Motor neuron (in vitro differentiated cells): ENCODE measurements at regions not wholly inside any gene's neighbourhood (a gene's known extent, or its start where the extent isn't known, plus 50 kb on each side); places are given as distances from the start of the nearest gene placed in this dataset.

Experiments
- ATAC-seq, 8 experiments: fragments of 200-7000 bp; cut with Tn5 transposase; replicated peaks in 6 of 8; 2 replicates each; pipeline ENCODE4 v1.8.0; 2021; ENCODE audit warnings: mild to moderate bottlenecking in 8 of 8, moderate library complexity in 8 of 8
- H3K27ac ChIP-seq, 2 donors: fragments of 250-450 bp; sonication (Bioruptor Pico); 2 replicates each; pipeline ENCODE4 v1.9.0; 2021; ENCODE audit warnings: antibody characterized with exemption in 2 of 2, mild to moderate bottlenecking in 2 of 2, moderate library complexity in 1 of 2
- H3K4me1 ChIP-seq, 2 donors: fragments of 250-450 bp; sonication (Bioruptor Pico); replicated peaks in 1 of 2; 2 replicates each; pipeline ENCODE4 v1.6.1; 2021; ENCODE audit warnings: antibody characterized with exemption in 2 of 2, mild to moderate bottlenecking in 2 of 2, moderate library complexity in 1 of 2
- H3K4me3 ChIP-seq, 5 donors: fragments of 250-450 bp; sonication (Bioruptor Pico); 2 replicates each; pipeline ENCODE4 v1.9.0; 2021; ENCODE audit warnings: antibody characterized with exemption in 5 of 5, mild to moderate bottlenecking in 5 of 5, moderate library complexity in 4 of 5
- WGBS, 10 experiments: fragments of 450-650 bp; shearing (Covaris generic); methylation state at CpG; one replicate each; pipeline ENCODE4 v1.0.0; 2022; 5-methylcytosine and 5-hydroxymethylcytosine counted together
- in situ Hi-C, 9 experiments: fragments of 400-800 bp; cut with MboI; loops; one replicate each; pipeline ENCODE4 v1.15.0; 2021; ENCODE audit warnings: low sequenced_read_pairs in 9 of 9, low pct_unique_long_range_greater_than_20kb in 2 of 9; ENCODE audit not compliant: unreplicated experiment in 9 of 9

DNA sequence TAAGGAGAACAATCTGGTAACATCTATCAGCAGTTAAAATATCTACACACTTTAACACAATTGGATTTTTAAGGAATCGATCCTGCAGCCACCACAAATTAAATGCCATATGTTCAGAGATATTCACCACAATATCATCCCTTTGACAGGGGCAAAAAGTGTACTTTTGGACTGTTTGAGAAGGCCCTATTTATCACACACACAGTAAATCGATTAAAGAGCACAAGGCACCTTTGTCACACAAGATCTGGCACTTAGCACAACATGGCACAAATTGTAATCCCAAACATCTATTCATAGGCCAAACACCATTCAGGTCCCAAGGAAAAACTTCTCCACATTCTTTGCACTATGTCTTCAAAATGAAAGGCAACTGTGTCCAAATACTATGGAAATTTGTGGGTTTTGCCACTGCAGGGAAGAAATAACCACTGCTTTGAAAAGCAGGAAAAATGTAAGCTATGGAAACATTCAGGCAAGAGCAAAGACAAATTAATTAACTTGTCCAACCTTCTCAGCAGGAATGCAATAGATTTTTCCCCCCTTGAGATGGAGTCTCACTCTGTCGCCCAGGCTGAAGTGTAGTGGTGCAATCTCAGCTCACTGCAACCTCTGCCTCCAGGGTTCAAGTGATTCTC lies 282.5 kb upstream of the TMPO start:
- H3K4me1 ChIP-seq = peaks cover 0 to 5% of the 10 kb centered on the region in 2 donors
- in situ Hi-C loops = no loop called here
- 0 to 88% (median 70%) methylated on average over 1 to 3 of the region's 3 CpGs; no CpG with 5 or more reads in 1 of the 10 experiments for WGBS, 10 experiments
- no peak overlapping the region for H3K27ac ChIP-seq
- no peak for ATAC-seq
- H3K4me3 ChIP-seq = no peak overlapping the region

DNA sequence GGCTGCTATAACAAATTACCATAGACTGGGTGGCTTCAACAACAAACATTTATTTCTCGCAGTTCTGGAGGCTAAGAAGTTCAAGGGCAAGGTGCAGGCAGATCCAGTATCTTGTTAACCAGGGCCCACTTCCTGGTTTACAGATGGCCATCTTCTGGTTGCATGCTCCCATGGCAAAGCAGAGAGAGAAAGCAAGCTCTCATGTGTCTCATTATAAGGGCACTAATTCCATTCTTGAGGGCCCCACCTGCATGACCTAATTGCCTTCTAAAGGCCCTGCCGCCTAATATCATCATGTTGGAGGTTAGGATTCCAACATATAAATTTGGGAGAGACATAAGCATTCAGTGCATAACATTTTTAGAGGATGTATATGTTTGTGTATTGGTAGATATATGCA lies 280.1 kb upstream of the TMPO start:
- in situ Hi-C loops = no loop called here
- Histone ChIP-seq H3K27ac (no peak overlapping the region), H3K4me1 (no peaks in the 10 kb centered on the region), H3K4me3 (no peak overlapping the region)
- ATAC-seq = no peak
- WGBS, 10 experiments = 30 to 100% (median 100%) methylated on average over 1 to 2 of the region's 2 CpGs; no CpG with 5 or more reads in 2 of the 10 experiments

GRCh38 chr12:98238515-98239130 lies 276.8 kb upstream of the TMPO start:
- ATAC-seq = peak; percentile 42 to 96 (median 72)
- no peaks in the 10 kb centered on the region for H3K4me1 ChIP-seq
- WGBS, 10 experiments = 0 to 100% (median 75%) methylated on average over 1 to 4 of the region's 4 CpGs
- no peak overlapping the region for H3K4me3 ChIP-seq
- no peak overlapping the region for H3K27ac ChIP-seq
- in situ Hi-C loops = no loop called here

DNA sequence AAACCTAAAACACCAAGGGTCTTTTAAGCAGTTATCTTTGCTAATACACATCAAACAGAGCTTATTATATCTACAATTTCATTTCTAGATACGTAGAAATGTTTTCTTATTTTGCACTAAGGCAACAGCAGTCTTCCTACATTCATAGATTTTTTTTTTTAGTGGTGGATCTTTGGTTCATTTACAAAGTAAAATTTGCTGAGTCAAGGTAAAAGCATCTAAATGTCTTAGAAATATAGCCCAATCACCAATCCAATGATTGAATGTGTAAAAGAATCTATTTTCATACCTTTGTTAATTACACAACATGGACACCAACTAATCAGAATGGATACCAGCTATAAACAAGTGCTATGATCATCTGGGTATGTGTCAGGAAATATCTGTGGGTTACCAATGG lies 272.2 kb upstream of the TMPO start:
- in situ Hi-C loops = no loop called here
- H3K27ac ChIP-seq = no peak overlapping the region
- 0 to 100% (median 86%) methylated on average over 1 of the region's 1 CpG; no CpG with 5 or more reads in 5 of the 10 experiments for WGBS, 10 experiments
- no peak overlapping the region for H3K4me3 ChIP-seq
- no peak for ATAC-seq
- H3K4me1 ChIP-seq = peaks cover 8 to 17% of the 10 kb centered on the region in 2 donors

GRCh38 chr12:98244136-98244535 lies 271.3 kb upstream of the TMPO start:
- Histone ChIP-seq H3K4me1 (peaks cover 8 to 17% of the 10 kb centered on the region in 2 donors), H3K27ac (no peak overlapping the region), H3K4me3 (no peak overlapping the region)
- 0 to 59% (median 25%) methylated on average over 1 to 2 of the region's 2 CpGs; no CpG with 5 or more reads in 1 of the 10 experiments for WGBS, 10 experiments
- in situ Hi-C loops = no loop called here
- peak in 3 of 8 experiments; percentile 22 to 74 (median 32) for ATAC-seq

GRCh38 chr12:98253207-98254037 lies 262.0 kb upstream of the TMPO start:
- Histone ChIP-seq H3K4me3 (no peak overlapping the region), H3K4me1 (peaks cover 0 to 5% of the 10 kb centered on the region in 2 donors), H3K27ac (no peak overlapping the region)
- ATAC-seq = peak in 4 of 8 experiments; percentile 41 to 91 (median 56)
- WGBS, 10 experiments = 0 to 63% (median 39%) methylated on average over 1 to 7 of the region's 7 CpGs; no CpG with 5 or more reads in 1 of the 10 experiments
- in situ Hi-C loops = no loop called here

DNA sequence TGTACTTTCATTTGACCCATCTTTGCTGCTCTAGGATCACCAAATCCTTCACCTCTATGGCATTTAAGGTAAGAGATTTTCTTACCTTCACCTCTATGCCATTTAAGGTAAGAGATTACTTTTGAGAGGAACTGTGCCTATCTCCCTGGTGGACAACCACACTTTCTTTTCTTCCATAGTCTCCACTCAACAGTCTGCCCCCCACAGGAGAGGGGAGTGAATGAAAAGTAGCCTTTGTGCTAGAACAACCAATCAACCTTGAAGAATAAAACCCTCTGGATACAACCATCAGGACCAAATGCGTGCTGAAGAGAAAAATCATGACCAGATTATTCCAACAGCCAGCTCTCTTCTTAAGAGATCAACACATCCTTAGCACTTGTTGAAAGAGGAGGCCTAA lies 258.6 kb upstream of the TMPO start:
- WGBS, 10 experiments = 80 to 100% (median 94%) methylated on average over 1 of the region's 1 CpG; no CpG with 5 or more reads in 4 of the 10 experiments
- no peak for ATAC-seq
- in situ Hi-C loops = no loop called here
- H3K27ac ChIP-seq = no peak overlapping the region
- no peak overlapping the region for H3K4me3 ChIP-seq
- peaks cover 0 to 5% of the 10 kb centered on the region in 2 donors for H3K4me1 ChIP-seq

- WGBS, 10 experiments = 0 to 93% (median 81%) methylated on average over 3 to 5 of the region's 5 CpGs
- no peak overlapping the region for H3K27ac ChIP-seq
- no peaks in the 10 kb centered on the region for H3K4me1 ChIP-seq
- peak in 3 of 8 experiments; percentile 13 to 90 (median 39) for ATAC-seq
- in situ Hi-C loops = no loop called here
- no peak overlapping the region for H3K4me3 ChIP-seq
Observed at GRCh38 chr12:98259693-98260092, 255.7 kb upstream of the TMPO start.

GRCh38 chr12:98260276-98260675 lies 255.1 kb upstream of the TMPO start:
- no peak overlapping the region for H3K27ac ChIP-seq
- peak in 1 of 8 experiments; percentile 67 for ATAC-seq
- WGBS, 10 experiments = 0 to 100% (median 82%) methylated on average over 1 to 4 of the region's 5 CpGs
- no peaks in the 10 kb centered on the region for H3K4me1 ChIP-seq
- H3K4me3 ChIP-seq = no peak overlapping the region
- in situ Hi-C loops = no loop called here

- 0 to 100% (median 66%) methylated on average over 1 to 6 of the region's 6 CpGs; no CpG with 5 or more reads in 2 of the 10 experiments for WGBS, 10 experiments
- no peaks in the 10 kb centered on the region for H3K4me1 ChIP-seq
- in situ Hi-C loops = no loop called here
- no peak overlapping the region for H3K4me3 ChIP-seq
- ATAC-seq = peak in 1 of 8 experiments; percentile 81
- H3K27ac ChIP-seq = no peak overlapping the region
Observed at GRCh38 chr12:98262902-98263301, 252.5 kb upstream of the TMPO start.

DNA sequence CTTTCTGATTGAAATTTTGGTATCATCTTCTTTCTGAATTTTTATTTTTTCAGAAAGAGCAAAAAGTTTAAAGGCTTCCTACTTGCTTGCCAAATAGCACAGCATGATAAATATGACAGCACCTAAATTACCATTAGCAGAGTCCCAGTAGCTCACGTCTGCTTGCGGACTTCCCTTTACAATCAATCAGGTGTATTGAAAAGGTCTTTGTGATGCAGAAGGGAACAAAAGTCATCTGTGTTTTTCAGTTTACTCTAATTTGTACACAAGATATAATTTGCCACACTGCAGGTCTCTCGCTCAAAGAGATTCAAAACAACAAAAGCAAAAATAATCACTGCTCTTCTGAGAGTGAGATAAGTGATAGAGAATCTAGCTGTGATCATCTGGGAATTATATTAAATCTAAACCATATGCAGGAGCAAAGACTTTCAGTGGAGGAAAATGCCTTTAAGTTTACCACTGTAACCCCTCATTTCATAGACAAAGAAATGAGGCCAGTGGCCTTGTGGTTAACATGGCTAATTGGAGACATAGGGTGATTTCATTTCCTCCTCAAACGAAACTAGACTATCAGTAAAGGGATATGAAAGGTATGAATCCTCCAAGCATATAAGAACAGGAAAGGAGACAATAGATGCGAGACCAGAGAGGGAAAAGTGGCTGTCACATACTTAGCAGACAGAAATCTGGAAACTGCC lies 240.8 kb upstream of the TMPO start:
- Histone ChIP-seq H3K27ac (no peak overlapping the region), H3K4me3 (no peak overlapping the region), H3K4me1 (no peaks in the 10 kb centered on the region)
- WGBS, 10 experiments = 0 to 83% (median 69%) methylated on average over 1 to 5 of the region's 5 CpGs; no CpG with 5 or more reads in 1 of the 10 experiments
- ATAC-seq = no peak
- in situ Hi-C loops = no loop called here

DNA sequence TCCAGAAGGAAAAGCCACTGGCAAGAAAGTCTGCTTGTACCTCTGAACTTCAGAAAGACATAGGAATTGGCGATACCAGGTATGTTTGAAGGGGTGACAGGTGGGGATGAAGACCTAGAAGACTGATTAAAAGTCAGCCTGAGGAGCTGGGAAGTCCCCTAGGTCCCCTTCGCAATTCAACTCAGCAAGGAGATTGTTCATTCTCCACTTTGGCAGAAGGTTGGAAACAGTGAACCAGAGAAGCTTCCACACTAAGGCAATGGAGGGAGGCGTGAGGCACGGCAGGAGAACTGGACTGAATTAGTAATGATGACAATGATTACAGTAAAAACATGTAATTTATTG lies 240.3 kb upstream of the TMPO start:
- in situ Hi-C loops = no loop called here
- no peak for ATAC-seq
- Histone ChIP-seq H3K4me3 (no peak overlapping the region), H3K4me1 (peaks cover 0 to 2% of the 10 kb centered on the region in 2 donors), H3K27ac (no peak overlapping the region)
- WGBS, 10 experiments = 0 to 94% (median 48%) methylated on average over 1 to 3 of the region's 4 CpGs; no CpG with 5 or more reads in 3 of the 10 experiments

GRCh38 chr12:98280152-98280551 lies 235.2 kb upstream of the TMPO start:
- no peak overlapping the region for H3K27ac ChIP-seq
- 19 to 91% (median 57%) methylated on average over 1 to 6 of the region's 6 CpGs; no CpG with 5 or more reads in 1 of the 10 experiments for WGBS, 10 experiments
- in situ Hi-C loops = no loop called here
- H3K4me1 ChIP-seq = peaks cover 0 to 8% of the 10 kb centered on the region in 2 donors
- no peak overlapping the region for H3K4me3 ChIP-seq
- ATAC-seq = no peak
